GM04503 (cell line): ENCODE measurements at regions not wholly inside any gene's neighbourhood (a gene's known extent, or its start where the extent isn't known, plus 50 kb on each side); places are given as distances from the start of the nearest gene placed in this dataset.

Source experiments
- DNase-seq: peaks from one replicate; pipeline ENCODE4 v3.0.0-alpha.2; 2012; ENCODE audit warnings: low read depth

DNA sequence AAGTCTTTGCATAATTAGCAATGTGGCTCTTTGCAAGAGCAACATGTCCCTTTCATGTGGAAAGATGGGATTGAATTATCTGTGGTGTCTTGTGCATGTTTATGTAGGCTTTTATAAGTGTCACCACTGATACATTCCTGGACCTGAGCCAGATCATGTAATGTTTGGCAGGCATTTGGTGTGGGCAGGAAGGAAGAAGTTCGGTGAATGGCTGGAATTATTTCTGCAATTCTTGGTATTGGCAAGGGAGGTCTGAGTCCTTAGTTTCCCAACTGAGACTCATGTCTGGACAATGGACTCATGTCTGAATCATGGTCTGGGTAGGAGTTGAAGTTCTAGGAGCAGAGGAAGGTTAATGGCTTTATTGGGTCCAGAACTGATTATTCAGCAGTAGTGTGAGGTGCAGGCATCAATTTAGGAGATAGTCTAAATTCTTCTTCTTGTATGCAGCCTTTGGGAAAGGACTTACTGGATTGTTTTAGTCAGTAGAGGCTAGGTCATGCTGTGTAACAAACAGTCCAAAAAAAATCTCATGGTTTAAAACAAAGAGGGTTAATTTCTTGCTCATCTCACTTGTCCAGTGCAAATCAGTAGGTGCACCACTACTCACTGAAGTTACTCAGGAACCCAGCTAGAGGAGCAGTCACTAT lies 186.5 kb upstream of the LHX5 start:
- no peak for DNase-seq

GRCh38 chr12:113655919-113656318 lies 184.2 kb upstream of the LHX5 start:
- DNase-seq, result no peak

DNA sequence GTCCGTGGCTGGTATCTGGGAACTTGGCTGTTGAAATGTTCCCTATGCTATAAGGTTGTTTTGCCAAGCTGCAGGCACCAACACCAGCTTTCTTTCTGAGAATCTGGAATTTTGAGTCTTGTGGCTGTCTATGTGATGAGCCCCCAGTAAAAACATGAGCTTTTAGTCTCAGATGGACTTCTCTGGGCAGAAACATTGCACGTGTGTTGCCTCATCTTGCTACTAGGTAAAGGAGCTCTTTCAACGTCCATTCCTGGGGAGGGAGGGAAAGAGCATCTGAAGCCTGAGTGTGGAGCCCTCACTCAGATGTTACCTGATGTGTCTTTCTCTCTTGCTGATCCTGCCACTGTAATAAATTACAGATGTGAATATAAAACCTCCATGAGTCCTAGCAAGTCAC lies 183.8 kb upstream of the LHX5 start:
- DNase-seq, result no peak

DNA sequence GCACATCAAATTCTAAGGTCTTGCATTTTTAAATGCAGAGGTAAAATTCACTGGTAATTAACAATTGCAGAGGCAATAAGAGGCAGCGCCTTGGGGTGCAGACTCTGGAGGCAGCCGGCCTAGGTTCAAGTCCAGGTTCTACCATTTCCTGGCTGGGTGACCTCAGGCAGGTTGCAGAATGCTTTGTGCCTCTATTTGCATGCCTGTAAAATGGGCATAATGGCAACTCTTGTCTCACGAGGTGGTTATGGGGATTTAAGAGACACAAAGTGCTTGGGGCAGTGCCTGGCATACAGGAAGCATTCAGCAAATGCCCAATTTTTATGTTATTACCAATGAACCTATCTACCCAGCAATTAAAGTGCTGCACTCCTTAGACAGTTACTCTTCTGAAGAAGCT lies 180.0 kb upstream of the LHX5 start:
- DNase-seq, result no peak

- DNase-seq, result no peak
Measured at GRCh38 chr12:113650476-113650875, 178.8 kb upstream of the LHX5 start.

- no peak for DNase-seq
Measured at GRCh38 chr12:113649256-113649830, 177.7 kb upstream of the LHX5 start.

DNA sequence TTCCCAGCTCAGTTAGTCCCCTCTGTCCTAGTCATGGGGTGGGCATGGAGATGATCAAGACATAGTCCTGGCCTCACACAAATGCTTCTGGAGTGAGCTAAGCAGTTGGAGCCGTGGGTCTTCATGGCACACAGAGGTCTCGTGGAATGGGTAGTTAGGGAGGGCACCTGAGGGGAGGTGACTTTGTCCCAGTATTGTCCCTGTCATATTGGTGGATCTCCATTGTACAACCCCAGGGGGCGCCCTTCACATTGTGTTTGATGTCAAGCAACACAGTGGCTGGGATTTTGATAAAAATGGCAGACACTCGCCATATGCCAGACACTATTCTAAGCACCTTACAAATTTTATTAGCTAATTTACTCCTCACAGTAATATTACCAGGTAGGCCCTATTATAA lies 175.4 kb upstream of the LHX5 start:
- DNase-seq, result no peak

DNA sequence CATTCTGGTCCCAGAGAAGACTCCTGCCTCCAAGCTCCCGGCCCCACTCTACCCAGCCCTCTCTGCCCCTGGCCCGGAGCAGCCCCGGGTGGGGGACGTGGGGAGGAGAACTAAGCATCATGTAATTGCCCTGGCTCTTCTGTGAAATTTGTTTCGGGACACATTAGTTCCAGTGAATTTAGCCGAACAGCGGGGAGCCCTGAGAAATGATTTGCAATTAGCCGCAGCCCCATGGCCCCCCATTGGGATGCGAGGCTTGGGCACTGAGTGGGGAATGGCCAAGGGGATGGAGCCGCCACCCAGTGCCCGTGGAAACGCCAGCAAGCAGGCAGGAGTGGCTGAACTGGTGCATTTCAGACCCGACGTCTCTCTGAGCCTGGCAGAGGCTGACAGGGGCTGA lies 173.9 kb upstream of the LHX5 start:
- DNase-seq, result no peak

DNA sequence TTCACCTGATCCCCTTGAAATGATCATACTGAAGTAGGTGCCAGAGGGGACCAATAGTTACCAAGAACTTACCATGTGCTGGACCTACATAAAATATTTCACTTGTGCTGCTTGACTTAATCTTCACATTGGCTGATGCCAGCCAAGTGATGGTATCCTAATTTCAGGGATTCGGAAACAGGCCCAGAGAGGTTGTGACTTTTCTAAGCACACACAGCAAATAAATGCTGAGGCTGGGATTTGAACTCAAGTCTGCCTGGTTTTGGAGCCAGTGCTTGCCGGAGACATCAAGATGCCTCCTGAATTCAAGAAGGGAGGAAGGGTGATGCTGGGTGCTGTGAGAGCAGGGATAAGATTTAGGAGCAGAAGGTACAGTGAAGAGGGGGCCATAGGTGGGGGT lies 173.5 kb upstream of the LHX5 start:
- DNase-seq, result no peak

DNA sequence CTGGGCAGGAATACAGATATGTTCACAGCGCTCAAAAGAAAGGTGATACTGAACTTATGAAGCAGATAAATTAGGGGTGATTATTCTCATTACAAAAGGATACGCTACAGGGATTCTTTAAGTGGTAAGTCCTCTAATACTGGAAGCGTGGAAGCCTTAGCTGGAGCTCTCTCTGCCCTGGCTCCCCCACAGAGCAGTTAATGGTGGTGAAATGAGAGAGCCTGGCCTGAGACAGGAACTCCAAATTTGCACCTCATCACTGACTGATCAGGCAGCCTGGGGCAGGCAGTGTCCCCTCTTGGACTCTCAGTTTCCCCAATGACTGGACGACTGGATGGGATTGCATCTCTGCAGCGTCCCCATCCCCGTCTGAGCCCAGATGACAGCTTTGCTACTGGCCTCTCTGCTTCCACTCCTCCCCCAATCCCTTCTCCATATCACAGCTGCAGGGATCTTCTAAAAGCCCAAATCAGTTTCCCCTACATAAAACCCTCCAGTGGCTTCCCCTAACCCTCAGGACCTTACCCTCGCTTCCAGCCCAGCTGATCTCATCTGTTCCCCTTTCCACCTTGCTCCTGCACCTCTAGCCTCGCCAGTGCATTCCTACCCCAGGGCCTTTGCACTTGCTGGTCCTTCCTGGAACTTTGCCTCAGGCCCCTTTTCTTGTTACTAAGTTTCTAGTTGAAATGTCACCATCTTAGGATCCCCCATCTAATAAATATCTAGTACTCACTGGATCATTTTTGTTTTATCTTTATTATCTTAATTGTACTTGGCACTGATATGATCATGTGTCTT lies 171.7 kb upstream of the LHX5 start:
- DNase-seq, result no peak

GRCh38 chr12:113642672-113643071 lies 171.0 kb upstream of the LHX5 start:
- no peak for DNase-seq

GRCh38 chr12:113642216-113642615 lies 170.5 kb upstream of the LHX5 start:
- no peak for DNase-seq

- no peak for DNase-seq
Measured at GRCh38 chr12:113641426-113642030, 169.9 kb upstream of the LHX5 start.

- DNase-seq, result no peak
Measured at GRCh38 chr12:113640837-113641236, 169.2 kb upstream of the LHX5 start.

DNA sequence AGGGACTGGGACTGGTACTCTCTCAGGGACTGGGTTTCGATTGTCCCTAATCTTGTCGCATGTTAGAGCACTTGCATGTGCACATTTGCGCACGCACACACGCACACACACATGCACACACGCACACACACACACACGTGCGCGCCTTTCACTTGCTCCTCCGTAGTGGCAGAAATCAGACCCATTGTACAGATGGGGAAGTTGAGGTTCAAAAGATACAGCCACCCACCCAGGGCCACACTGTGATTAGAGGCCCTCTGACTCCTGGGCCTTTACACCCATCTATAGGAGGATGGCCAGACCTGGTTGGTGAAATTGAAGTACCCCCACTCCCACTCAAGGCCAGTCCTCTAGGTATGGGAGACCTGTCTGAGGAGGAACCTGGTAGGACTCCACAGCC lies 167.8 kb upstream of the LHX5 start:
- no peak for DNase-seq

DNA sequence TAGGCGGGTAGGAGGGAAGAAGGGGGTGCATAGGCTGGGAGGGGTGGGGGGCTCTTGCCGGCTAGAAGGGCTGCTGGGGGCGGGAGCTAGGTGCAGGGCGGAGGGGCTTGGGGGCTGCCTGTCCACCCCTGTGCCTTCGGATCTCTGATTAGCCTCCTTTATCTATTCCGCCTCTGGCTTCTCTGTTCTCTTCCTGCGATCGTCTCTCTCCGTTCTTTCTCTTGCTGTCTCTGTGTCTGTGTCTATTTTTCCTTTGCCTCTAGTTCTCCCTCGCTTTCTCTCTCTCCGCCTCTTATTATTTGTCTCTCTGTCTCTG lies 166.7 kb upstream of the LHX5 start:
- no peak for DNase-seq

DNA sequence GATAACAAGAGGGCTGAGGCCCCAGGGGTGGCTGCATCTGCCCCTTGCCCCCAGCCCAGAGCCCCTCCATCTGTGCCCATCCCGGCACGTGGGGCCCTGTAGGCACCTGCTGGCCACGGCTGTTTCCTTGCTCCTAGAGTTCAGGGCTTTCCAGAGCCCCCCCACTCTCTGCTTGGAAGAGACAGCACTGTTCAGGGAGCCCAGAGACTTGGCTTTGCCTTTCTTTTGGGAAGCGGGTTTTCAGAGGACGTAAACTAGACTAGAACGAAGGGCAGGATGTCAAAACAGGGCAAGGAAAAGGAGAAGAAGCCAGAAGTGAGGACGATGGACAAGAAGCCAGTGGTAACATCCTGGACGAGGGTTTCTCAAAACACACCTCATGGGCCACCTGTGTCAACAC lies 163.3 kb upstream of the LHX5 start:
- DNase-seq, result no peak

GRCh38 chr12:113634474-113634873 lies 162.8 kb upstream of the LHX5 start:
- no peak for DNase-seq

DNA sequence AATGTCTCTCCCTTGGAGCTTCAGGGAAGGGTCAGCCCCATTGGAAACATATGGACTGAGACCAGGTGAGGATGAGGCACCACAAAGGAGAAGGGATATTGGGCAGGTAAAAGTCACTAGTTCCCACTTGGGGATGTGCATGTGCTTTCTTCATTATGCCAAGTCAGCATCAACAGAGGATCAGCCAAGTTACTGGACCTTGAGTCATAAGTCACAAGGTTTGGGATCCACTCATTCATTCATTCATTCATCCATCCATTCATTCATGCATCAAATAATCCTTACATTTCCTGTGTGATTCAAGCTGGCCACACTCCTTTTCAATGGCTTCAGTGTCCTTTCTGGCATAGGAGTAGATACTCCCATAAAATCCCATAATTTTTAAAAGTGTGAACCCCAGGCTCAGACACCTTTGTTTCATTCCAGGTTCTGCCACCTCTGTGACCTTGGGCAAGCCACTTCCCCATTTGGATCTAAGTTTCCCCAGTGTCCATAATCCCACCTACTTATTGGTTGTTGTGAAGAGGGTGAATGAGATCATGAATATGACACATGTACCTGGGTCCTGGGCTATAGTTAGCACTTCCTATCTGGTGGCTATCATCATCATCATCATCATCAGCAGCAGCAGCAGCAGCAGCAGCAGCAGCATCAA lies 162.1 kb upstream of the LHX5 start:
- no peak for DNase-seq

DNA sequence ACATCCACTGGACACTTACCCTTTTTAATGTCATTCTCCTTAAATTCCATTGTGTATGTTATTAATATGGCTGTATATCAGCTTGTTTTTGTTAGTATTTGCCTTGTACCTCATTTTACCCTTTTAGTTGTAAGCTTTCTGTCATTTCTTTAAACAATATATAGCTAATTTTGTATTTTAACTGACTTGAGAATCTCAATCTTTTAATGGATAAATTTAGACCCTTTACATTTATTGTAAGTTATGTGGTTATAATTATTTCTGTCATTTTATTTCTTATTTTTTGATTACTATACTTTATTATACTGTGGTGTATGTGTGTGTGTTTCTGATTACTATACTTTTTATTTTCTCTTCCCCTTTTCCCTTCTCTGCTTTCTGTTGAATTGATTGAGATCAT lies 159.0 kb upstream of the LHX5 start:
- no peak for DNase-seq

GRCh38 chr12:113625499-113625898 lies 153.8 kb upstream of the LHX5 start:
- no peak for DNase-seq

DNA sequence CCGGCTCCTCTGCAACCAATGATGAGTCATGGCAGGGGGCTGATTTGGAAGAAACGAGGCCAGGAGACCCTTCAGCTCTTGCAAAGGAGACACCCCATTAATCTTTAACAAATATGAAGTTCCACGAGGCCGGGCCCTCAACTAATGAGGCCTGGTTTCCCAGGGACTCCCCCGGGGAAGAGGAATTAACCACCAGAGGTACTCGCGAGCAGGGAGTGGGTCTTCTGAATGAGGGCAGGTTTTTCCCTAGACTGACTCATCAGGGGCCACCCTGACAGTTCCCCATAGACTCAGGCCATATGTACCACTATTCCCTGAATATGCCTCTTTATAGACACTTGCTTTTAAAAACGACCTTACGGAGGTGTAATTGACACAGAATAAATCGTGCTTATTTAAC lies 150.7 kb upstream of the LHX5 start:
- no peak for DNase-seq

- no peak for DNase-seq
Measured at GRCh38 chr12:113620437-113620976, 148.8 kb upstream of the LHX5 start.
